Neural cell (in vitro differentiated cells): ENCODE measurements at regions not wholly inside any gene's neighbourhood (a gene's known extent, or its start where the extent isn't known, plus 50 kb on each side); places are given as distances from the start of the nearest gene placed in this dataset.

Experiments
- H2AFZ ChIP-seq: fragments of 200-600, 300-800 bp; sonication (generic), shearing (Covaris generic); 2 replicates; pipeline ENCODE4 v1.6.0; 2014; ENCODE audit warnings: low read depth, mild to moderate bottlenecking, antibody characterized with exemption, low read length, moderate library complexity
- H3F3A ChIP-seq: fragments of 200-600 bp; shearing (Covaris generic); 2 replicates; pipeline ENCODE4 v1.6.1; 2016; ENCODE audit warnings: mild to moderate bottlenecking, moderate library complexity, mixed read lengths, antibody characterized with exemption, low read length; ENCODE audit not compliant: insufficient read depth, poor library complexity, severe bottlenecking
- H3K27ac ChIP-seq: fragments of 200-600, 300-800 bp; sonication (generic), shearing (Covaris generic); 2 replicates; pipeline ENCODE4 v1.5.1; 2014; ENCODE audit warnings: mild to moderate bottlenecking, low read length, moderate library complexity
- H3K27me3 ChIP-seq: fragments of 300-800, 200-600 bp; sonication (generic), shearing (Covaris generic); 2 replicates; pipeline ENCODE4 v1.6.0; 2014; ENCODE audit warnings: mild to moderate bottlenecking, low read depth, low read length, moderate library complexity; ENCODE audit not compliant: insufficient read depth
- H3K36me3 ChIP-seq: fragments of 300-800, 200-600 bp; sonication (generic), shearing (Covaris generic); 2 replicates; pipeline ENCODE4 v1.5.1; 2014; ENCODE audit warnings: mild to moderate bottlenecking, antibody characterized with exemption, low read length, moderate library complexity; ENCODE audit not compliant: insufficient read depth
- H3K4me2 ChIP-seq: fragments of 300-800, 200-600 bp; sonication (generic), shearing (Covaris generic); 2 replicates; pipeline ENCODE4 v1.6.0; 2014; ENCODE audit warnings: mild to moderate bottlenecking, low read length
- H3K4me3 ChIP-seq: fragments of 300-800, 200-600 bp; sonication (generic), shearing (Covaris generic); 2 replicates; pipeline ENCODE4 v1.5.1; 2014; ENCODE audit warnings: mild to moderate bottlenecking, low read length, moderate library complexity
- H3K79me2 ChIP-seq: fragments of 200-600 bp; shearing (Covaris generic); replicated peaks from 2 replicates; pipeline ENCODE4 v1.6.0; 2014; ENCODE audit warnings: mild to moderate bottlenecking, low read length, moderate library complexity; ENCODE audit not compliant: insufficient read depth
- H3K9ac ChIP-seq: fragments of 300-800, 200-600 bp; sonication (generic), shearing (Covaris generic); 2 replicates; pipeline ENCODE4 v1.6.1; 2016; ENCODE audit warnings: mild to moderate bottlenecking, low read length, mixed read lengths
- H3K9me2 ChIP-seq: fragments of 200-600 bp; shearing (Covaris generic); 2 replicates; pipeline ENCODE4 v1.6.1; 2016; ENCODE audit warnings: mild to moderate bottlenecking, low read length, mixed read lengths; ENCODE audit not compliant: insufficient read depth
- H3K9me3 ChIP-seq: fragments of 200-600, 300-800 bp; sonication (generic), shearing (Covaris generic); 2 replicates; pipeline ENCODE4 v1.6.1; 2016; ENCODE audit warnings: mild to moderate bottlenecking, mixed run types, low read length, moderate library complexity, mixed read lengths
- H4K20me1 ChIP-seq: fragments of 200-600 bp; shearing (Covaris generic); 2 replicates; pipeline ENCODE4 v1.6.1; 2016; ENCODE audit warnings: mild to moderate bottlenecking, mixed run types; ENCODE audit not compliant: insufficient read depth
- EP300 ChIP-seq: fragments of 450-650 bp; conservative IDR thresholded peaks from 2 replicates; pipeline ENCODE4 v1.6.1; 2014; ENCODE audit warnings: antibody characterized with exemption, mild to moderate bottlenecking, moderate library complexity; ENCODE audit not compliant: poor library complexity, severe bottlenecking
- EZH2 ChIP-seq: fragments of 200-600, 300-800 bp; shearing (Covaris generic), sonication (generic); IDR thresholded peaks from 2 replicates; pipeline ENCODE4 v1.6.1; 2014; ENCODE audit warnings: antibody characterized with exemption, low read length, borderline replicate concordance, mild to moderate bottlenecking; ENCODE audit not compliant: insufficient read depth, poor library complexity, severe bottlenecking
- MXI1 ChIP-seq: fragments of 450-650 bp; conservative IDR thresholded peaks from 2 replicates; pipeline ENCODE4 v1.6.1; 2014; ENCODE audit warnings: antibody characterized with exemption, mild to moderate bottlenecking; ENCODE audit not compliant: poor library complexity, severe bottlenecking
- POLR2AphosphoS5 ChIP-seq: IDR thresholded peaks from 2 replicates; pipeline ENCODE4 v1.6.1; 2012
- RAD21 ChIP-seq: fragments of 450-650 bp; conservative IDR thresholded peaks from 2 replicates; pipeline ENCODE4 v1.6.1; 2014; ENCODE audit warnings: antibody characterized with exemption, mild to moderate bottlenecking, moderate library complexity
- SMC3 ChIP-seq: fragments of 450-650 bp; conservative IDR thresholded peaks from 2 replicates; pipeline ENCODE4 v1.6.1; 2014; ENCODE audit warnings: antibody characterized with exemption, mild to moderate bottlenecking, moderate library complexity; ENCODE audit not compliant: poor library complexity
- TAF1 ChIP-seq: IDR thresholded peaks from 2 replicates; pipeline ENCODE4 v1.6.1; 2012; ENCODE audit warnings: low read depth
- TF ChIP-seq, protein P1 (sequence below): fragments of 450-650 bp; IDR thresholded peaks from 2 replicates; pipeline ENCODE4 v1.5.1; 2014; ENCODE audit warnings: antibody characterized with exemption, mild to moderate bottlenecking, moderate library complexity; ENCODE audit not compliant: poor library complexity, severe bottlenecking
- TF ChIP-seq, protein P2 (sequence below): IDR thresholded peaks from 2 replicates; pipeline ENCODE4 v1.6.1; 2012; ENCODE audit warnings: borderline replicate concordance

DNA sequence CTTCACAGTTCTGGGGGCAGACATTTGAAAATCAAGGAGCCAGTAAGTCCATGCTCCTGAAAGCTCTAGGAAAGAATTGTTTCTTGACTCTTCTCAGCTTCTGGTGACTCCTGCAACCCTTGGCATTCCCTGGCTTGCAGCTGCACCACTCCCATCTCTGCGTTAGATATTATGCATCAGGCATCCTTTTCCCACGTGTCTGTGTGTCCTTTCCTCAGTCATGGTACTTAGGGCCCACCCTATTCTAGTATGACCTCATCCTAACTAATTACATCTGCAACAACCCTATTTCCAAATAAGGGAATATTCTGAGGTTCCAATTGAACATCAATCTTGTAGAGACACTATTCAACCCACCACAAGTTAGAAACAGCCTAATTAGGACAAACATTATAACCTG is 931.7 kb upstream of the CHAC2 start (continued):
- TF ChIP-seq, protein P1, sequence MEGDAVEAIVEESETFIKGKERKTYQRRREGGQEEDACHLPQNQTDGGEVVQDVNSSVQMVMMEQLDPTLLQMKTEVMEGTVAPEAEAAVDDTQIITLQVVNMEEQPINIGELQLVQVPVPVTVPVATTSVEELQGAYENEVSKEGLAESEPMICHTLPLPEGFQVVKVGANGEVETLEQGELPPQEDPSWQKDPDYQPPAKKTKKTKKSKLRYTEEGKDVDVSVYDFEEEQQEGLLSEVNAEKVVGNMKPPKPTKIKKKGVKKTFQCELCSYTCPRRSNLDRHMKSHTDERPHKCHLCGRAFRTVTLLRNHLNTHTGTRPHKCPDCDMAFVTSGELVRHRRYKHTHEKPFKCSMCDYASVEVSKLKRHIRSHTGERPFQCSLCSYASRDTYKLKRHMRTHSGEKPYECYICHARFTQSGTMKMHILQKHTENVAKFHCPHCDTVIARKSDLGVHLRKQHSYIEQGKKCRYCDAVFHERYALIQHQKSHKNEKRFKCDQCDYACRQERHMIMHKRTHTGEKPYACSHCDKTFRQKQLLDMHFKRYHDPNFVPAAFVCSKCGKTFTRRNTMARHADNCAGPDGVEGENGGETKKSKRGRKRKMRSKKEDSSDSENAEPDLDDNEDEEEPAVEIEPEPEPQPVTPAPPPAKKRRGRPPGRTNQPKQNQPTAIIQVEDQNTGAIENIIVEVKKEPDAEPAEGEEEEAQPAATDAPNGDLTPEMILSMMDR = no peak

DNA sequence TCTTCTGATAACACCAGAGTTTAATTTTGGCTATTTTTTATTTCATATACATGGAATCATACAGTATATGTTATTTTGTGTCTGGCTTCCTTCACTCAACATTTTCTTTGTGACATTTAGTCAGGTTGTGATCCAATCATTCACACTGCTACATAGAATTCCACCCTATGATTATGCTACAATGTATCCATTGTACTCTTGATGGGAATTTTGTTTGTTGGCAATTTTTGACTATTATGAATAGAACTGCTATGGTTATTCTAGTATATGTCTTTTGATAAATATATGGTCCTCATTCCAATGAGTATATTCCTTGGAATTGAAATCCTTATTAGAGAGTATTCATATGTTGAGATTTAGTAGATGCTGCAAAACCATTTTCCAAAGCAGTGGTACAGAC is 936.4 kb upstream of the CHAC2 start:
- no peaks in the 10 kb centered on the region for H3K79me2 ChIP-seq

DNA sequence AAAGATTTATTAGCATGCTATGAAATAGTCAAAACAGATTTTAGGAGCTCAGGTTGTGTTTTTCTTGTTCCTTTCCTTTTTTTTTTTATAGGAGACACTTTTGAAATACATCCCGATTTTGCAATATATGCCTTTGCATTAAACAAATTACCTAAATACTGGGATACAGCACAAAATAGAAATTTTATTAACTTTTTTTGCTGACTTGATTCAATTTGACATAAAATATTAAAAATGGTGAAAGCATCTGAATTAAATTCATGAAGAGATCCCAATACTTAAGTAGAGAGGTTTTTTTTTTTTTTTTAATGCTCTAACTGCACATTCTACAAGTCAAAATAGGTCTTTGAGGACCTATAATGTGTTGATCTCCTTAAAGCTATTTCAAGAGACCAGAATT is 939.5 kb upstream of the CHAC2 start:
- Histone ChIP-seq H3K27ac (no peak overlapping the region), H3K79me2 (no peaks in the 10 kb centered on the region), H3K9me2 (no peaks in the 10 kb centered on the region), H4K20me1 (no peaks in the 10 kb centered on the region), H3K9me3 (no peaks in the 10 kb centered on the region), H3K4me3 (no peak overlapping the region), H3K4me2 (no peak overlapping the region), H3F3A (no peaks in the 10 kb centered on the region), H3K9ac (no peak overlapping the region), H3K27me3 (no peaks in the 10 kb centered on the region), H3K36me3 (no peaks in the 10 kb centered on the region), H2AFZ (no peak overlapping the region)
- no peak for TF ChIP-seq RAD21
- no peak for TF ChIP-seq TAF1
- no peak for TF ChIP-seq EP300
- no peak for TF ChIP-seq MXI1
- TF ChIP-seq, protein P2, sequence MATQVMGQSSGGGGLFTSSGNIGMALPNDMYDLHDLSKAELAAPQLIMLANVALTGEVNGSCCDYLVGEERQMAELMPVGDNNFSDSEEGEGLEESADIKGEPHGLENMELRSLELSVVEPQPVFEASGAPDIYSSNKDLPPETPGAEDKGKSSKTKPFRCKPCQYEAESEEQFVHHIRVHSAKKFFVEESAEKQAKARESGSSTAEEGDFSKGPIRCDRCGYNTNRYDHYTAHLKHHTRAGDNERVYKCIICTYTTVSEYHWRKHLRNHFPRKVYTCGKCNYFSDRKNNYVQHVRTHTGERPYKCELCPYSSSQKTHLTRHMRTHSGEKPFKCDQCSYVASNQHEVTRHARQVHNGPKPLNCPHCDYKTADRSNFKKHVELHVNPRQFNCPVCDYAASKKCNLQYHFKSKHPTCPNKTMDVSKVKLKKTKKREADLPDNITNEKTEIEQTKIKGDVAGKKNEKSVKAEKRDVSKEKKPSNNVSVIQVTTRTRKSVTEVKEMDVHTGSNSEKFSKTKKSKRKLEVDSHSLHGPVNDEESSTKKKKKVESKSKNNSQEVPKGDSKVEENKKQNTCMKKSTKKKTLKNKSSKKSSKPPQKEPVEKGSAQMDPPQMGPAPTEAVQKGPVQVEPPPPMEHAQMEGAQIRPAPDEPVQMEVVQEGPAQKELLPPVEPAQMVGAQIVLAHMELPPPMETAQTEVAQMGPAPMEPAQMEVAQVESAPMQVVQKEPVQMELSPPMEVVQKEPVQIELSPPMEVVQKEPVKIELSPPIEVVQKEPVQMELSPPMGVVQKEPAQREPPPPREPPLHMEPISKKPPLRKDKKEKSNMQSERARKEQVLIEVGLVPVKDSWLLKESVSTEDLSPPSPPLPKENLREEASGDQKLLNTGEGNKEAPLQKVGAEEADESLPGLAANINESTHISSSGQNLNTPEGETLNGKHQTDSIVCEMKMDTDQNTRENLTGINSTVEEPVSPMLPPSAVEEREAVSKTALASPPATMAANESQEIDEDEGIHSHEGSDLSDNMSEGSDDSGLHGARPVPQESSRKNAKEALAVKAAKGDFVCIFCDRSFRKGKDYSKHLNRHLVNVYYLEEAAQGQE = no peak
- TF ChIP-seq, protein P1 = no peak

More for the DNA sequence above, 936.4 kb upstream of the CHAC2 start:
- no peak overlapping the region for H3K27ac ChIP-seq
- H3K9ac ChIP-seq = no peak overlapping the region
- no peaks in the 10 kb centered on the region for H3K36me3 ChIP-seq
- H3K9me2 ChIP-seq = no peaks in the 10 kb centered on the region
- no peak overlapping the region for H2AFZ ChIP-seq
- no peak overlapping the region for H3K4me3 ChIP-seq
- no peaks in the 10 kb centered on the region for H3K9me3 ChIP-seq
- H4K20me1 ChIP-seq = no peaks in the 10 kb centered on the region
- no peak overlapping the region for H3K4me2 ChIP-seq
- TF ChIP-seq POLR2AphosphoS5 (no peak), EP300 (no peak), MXI1 (no peak), SMC3 (no peak), RAD21 (no peak), TAF1 (no peak), EZH2 (no peak)
- TF ChIP-seq, protein P1 = no peak
- TF ChIP-seq, protein P2 = no peak
- H3F3A ChIP-seq = no peaks in the 10 kb centered on the region
- H3K27me3 ChIP-seq = no peaks in the 10 kb centered on the region
